RPMI8226 (cell line): ENCODE measurements at regions not wholly inside any gene's neighbourhood (a gene's known extent, or its start where the extent isn't known, plus 50 kb on each side); places are given as distances from the start of the nearest gene placed in this dataset.
"Not testable (repeated sequence)": the region's sequence is repeated elsewhere in the genome, so short reads cannot be mapped to it uniquely, and the experiment has no call there.

ENCODE experiments used
- DNase-seq: peaks from one replicate; pipeline ENCODE4 v3.0.0-alpha.2; 2015

GRCh38 chr1:115179397-115180079, 90.2 kb upstream of the TSPAN2 start:
- DNase-seq = no peak

- no peak for DNase-seq
These were observed 86.9 kb upstream of the TSPAN2 start for GRCh38 chr1:115176189-115176588.

GRCh38 chr1:115175596-115175995, 86.3 kb upstream of the TSPAN2 start:
- no peak for DNase-seq

- DNase-seq = no peak
These were observed 83.8 kb upstream of the TSPAN2 start for GRCh38 chr1:115173151-115173550.

GRCh38 chr1:115172270-115172669, 83.0 kb upstream of the TSPAN2 start:
- DNase-seq = no peak

- no peak for DNase-seq
These were observed 81.7 kb upstream of the TSPAN2 start for GRCh38 chr1:115170961-115171392.

- no peak for DNase-seq
These were observed 81.1 kb upstream of the TSPAN2 start for GRCh38 chr1:115170377-115170776.

- DNase-seq = no peak
These were observed 78.7 kb upstream of the TSPAN2 start for GRCh38 chr1:115168026-115168425.

GRCh38 chr1:115166531-115167091, 77.3 kb upstream of the TSPAN2 start:
- no peak for DNase-seq

- DNase-seq = no peak
These were observed 76.5 kb upstream of the TSPAN2 start for GRCh38 chr1:115165776-115166175.

- no peak for DNase-seq
These were observed 75.8 kb upstream of the TSPAN2 start for GRCh38 chr1:115164940-115165705.

- no peak for DNase-seq
These were observed 75.2 kb upstream of the TSPAN2 start for GRCh38 chr1:115164484-115164883.

- DNase-seq = no peak
These were observed 71.4 kb upstream of the TSPAN2 start for GRCh38 chr1:115160728-115161127.

- no peak for DNase-seq
These were observed 70.7 kb upstream of the TSPAN2 start for GRCh38 chr1:115159958-115160357.

GRCh38 chr1:115158181-115158580, 68.9 kb upstream of the TSPAN2 start:
- no peak for DNase-seq

GRCh38 chr1:115156826-115157468, 67.6 kb upstream of the TSPAN2 start:
- DNase-seq = no peak

GRCh38 chr1:115153966-115154557, 64.8 kb upstream of the TSPAN2 start:
- DNase-seq = no peak

- DNase-seq = not testable (repeated sequence)
These were observed 58.6 kb upstream of the TSPAN2 start for GRCh38 chr1:115147928-115148327.

GRCh38 chr1:115145226-115145625, 55.9 kb upstream of the TSPAN2 start:
- no peak for DNase-seq

- DNase-seq = no peak
These were observed 54.9 kb upstream of the TSPAN2 start for GRCh38 chr1:115144176-115144575.

- DNase-seq = no peak
These were observed 53.3 kb upstream of the TSPAN2 start for GRCh38 chr1:115142616-115143015.

GRCh38 chr1:115141145-115141454, 51.8 kb upstream of the TSPAN2 start:
- no peak for DNase-seq

- DNase-seq = no peak
These were observed 51.3 kb upstream of the TSPAN2 start for GRCh38 chr1:115140442-115141144.
